SU-DHL-6 (cell line): ENCODE measurements at regions not wholly inside any gene's neighbourhood (a gene's known extent, or its start where the extent isn't known, plus 50 kb on each side); places are given as distances from the start of the nearest gene placed in this dataset.

Source experiments
- H2AFZ ChIP-seq: fragments of 200-600 bp; sonication (generic); 2 replicates; pipeline ENCODE4 v1.6.1; 2014; ENCODE audit warnings: low read depth, mild to moderate bottlenecking, moderate library complexity, mixed read lengths, antibody characterized with exemption, low read length; ENCODE audit not compliant: severe bottlenecking
- H3F3A ChIP-seq: fragments of 200-600 bp; shearing (Covaris generic); 2 replicates; pipeline ENCODE4 v1.6.0; 2016; ENCODE audit warnings: antibody characterized with exemption, mild to moderate bottlenecking; ENCODE audit not compliant: insufficient read depth
- H3K27ac ChIP-seq: fragments of 200-600 bp; sonication (generic); 2 replicates; pipeline ENCODE4 v1.5.1; 2016; ENCODE audit warnings: low read depth, mild to moderate bottlenecking, low read length, moderate library complexity, mixed read lengths
- H3K27me3 ChIP-seq: fragments of 200-600 bp; sonication (generic), shearing (Covaris generic); 2 replicates; pipeline ENCODE4 v1.6.0; 2014; ENCODE audit warnings: mild to moderate bottlenecking, low read length
- H3K36me3 ChIP-seq: fragments of 200-600 bp; sonication (generic); 2 replicates; pipeline ENCODE4 v1.6.1; 2014; ENCODE audit warnings: mild to moderate bottlenecking, low read length, mixed read lengths
- H3K4me2 ChIP-seq: fragments of 300-600, 200-600 bp; shearing (Covaris generic), sonication (generic); 2 replicates; pipeline ENCODE4 v1.6.0; 2014; ENCODE audit warnings: low read length, low read depth, mild to moderate bottlenecking; ENCODE audit not compliant: poor library complexity, severe bottlenecking
- H3K4me3 ChIP-seq: fragments of 200-600 bp; sonication (generic); 2 replicates; pipeline ENCODE4 v1.5.1; 2014; ENCODE audit warnings: antibody characterized with exemption, low read length, mild to moderate bottlenecking, mixed read lengths; ENCODE audit not compliant: insufficient read depth, poor library complexity, severe bottlenecking
- H3K79me2 ChIP-seq: fragments of 200-600 bp; sonication (generic); 2 replicates; pipeline ENCODE4 v1.6.1; 2014; ENCODE audit warnings: mild to moderate bottlenecking, low read length, moderate library complexity; ENCODE audit not compliant: insufficient read depth
- H3K9ac ChIP-seq: fragments of 200-600 bp; sonication (generic); 2 replicates; pipeline ENCODE4 v1.7.0; 2014; ENCODE audit warnings: mild to moderate bottlenecking, low read length
- H3K9me2 ChIP-seq: fragments of 200-600 bp; sonication (generic); replicated peaks from 2 replicates; pipeline ENCODE4 v1.6.1; 2014; ENCODE audit warnings: low read length; ENCODE audit not compliant: insufficient read depth
- H3K9me3 ChIP-seq: fragments of 200-600 bp; sonication (generic); 2 replicates; pipeline ENCODE4 v1.6.1; 2014; ENCODE audit warnings: low read length, mixed read lengths; ENCODE audit not compliant: insufficient read depth
- H4K20me1 ChIP-seq: fragments of 200-600 bp; sonication (generic); 2 replicates; pipeline ENCODE4 v1.6.1; 2014; ENCODE audit warnings: low read depth, mild to moderate bottlenecking, antibody characterized with exemption, low read length, moderate library complexity, mixed read lengths
- EZH2phosphoT487 ChIP-seq: fragments of 200-600 bp; sonication (generic), shearing (Covaris generic); conservative IDR thresholded peaks from 2 replicates; pipeline ENCODE4 v1.6.1; 2018; ENCODE audit warnings: mild to moderate bottlenecking, antibody characterized with exemption, low read length, moderate library complexity, mixed read lengths
- TF ChIP-seq, protein P1 (sequence below): fragments of 200-600 bp; sonication (generic); IDR thresholded peaks from one replicate; pipeline ENCODE4 v1.5.1; 2017; ENCODE audit warnings: antibody characterized with exemption, mild to moderate bottlenecking, low read length, moderate library complexity; ENCODE audit not compliant: insufficient read depth, poor library complexity, severe bottlenecking

DNA sequence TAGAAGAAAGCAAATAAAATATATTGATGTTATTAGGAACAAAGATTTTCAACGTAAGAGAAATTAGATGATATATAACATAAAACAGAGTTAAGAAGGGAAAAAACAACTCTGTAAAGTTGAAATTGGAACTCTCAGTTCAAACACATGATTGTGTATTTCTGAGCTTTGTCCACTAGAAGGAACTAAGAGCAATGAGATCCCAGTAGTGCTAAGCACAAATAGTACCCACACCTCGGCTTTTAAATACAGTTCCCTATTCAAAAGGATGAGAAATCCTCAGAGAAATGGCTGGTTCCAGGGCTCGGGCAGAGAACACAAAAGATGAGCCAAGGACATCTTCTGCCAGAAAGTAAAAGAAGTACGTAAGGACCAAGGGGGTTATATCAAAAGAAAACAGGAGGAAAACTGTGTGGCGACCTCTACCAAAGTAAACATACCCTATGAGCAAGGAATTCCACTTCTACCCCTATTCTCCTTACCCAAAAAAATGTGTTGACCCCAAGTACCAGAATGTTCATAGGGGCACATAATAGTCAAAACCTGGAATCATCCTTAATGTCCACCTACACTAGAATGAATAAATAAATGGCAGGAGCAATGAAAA is 96.6 kb downstream of the SPTSSA start:
- no peaks in the 10 kb centered on the region for H3F3A ChIP-seq
- no peaks in the 10 kb centered on the region for H3K9me2 ChIP-seq
- no peaks in the 10 kb centered on the region for H4K20me1 ChIP-seq
- H3K4me3 ChIP-seq, result no peak overlapping the region
- no peaks in the 10 kb centered on the region for H3K27me3 ChIP-seq
- H3K79me2 ChIP-seq, result no peaks in the 10 kb centered on the region
- no peak overlapping the region for H3K9ac ChIP-seq
- no peaks in the 10 kb centered on the region for H3K9me3 ChIP-seq
- TF ChIP-seq EZH2phosphoT487, result no peak
- TF ChIP-seq, protein P1, sequence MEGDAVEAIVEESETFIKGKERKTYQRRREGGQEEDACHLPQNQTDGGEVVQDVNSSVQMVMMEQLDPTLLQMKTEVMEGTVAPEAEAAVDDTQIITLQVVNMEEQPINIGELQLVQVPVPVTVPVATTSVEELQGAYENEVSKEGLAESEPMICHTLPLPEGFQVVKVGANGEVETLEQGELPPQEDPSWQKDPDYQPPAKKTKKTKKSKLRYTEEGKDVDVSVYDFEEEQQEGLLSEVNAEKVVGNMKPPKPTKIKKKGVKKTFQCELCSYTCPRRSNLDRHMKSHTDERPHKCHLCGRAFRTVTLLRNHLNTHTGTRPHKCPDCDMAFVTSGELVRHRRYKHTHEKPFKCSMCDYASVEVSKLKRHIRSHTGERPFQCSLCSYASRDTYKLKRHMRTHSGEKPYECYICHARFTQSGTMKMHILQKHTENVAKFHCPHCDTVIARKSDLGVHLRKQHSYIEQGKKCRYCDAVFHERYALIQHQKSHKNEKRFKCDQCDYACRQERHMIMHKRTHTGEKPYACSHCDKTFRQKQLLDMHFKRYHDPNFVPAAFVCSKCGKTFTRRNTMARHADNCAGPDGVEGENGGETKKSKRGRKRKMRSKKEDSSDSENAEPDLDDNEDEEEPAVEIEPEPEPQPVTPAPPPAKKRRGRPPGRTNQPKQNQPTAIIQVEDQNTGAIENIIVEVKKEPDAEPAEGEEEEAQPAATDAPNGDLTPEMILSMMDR, result no peak
- H2AFZ ChIP-seq, result no peak overlapping the region
- H3K36me3 ChIP-seq, result no peaks in the 10 kb centered on the region
- H3K27ac ChIP-seq, result no peak overlapping the region
- H3K4me2 ChIP-seq, result no peak overlapping the region

DNA sequence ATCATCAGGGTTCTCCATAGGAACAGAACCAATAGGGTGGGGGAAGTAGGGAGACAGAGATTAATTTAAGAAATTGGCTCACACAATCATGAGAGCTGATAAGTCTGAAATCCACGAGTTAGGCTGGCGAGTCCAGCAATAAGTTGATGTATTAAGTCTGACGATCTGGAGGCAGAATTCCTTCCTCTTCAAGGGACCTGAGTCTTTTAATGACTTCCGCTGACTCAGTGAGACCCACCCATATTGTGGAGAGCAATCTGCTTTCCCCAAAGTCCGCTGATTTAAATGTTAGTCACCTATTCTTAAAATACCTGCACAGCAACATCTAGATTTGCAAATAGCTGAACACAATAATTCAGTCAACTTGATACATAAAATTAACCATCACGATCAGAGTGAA is 97.8 kb downstream of the SPTSSA start:
- no peaks in the 10 kb centered on the region for H3K79me2 ChIP-seq
- H3K27ac ChIP-seq, result no peak overlapping the region
- no peaks in the 10 kb centered on the region for H3F3A ChIP-seq
- no peak overlapping the region for H3K9ac ChIP-seq
- H3K9me2 ChIP-seq, result no peaks in the 10 kb centered on the region
- no peaks in the 10 kb centered on the region for H3K9me3 ChIP-seq
- H3K4me3 ChIP-seq, result no peak overlapping the region
- no peaks in the 10 kb centered on the region for H3K27me3 ChIP-seq
- no peaks in the 10 kb centered on the region for H3K36me3 ChIP-seq
- H4K20me1 ChIP-seq, result no peaks in the 10 kb centered on the region
- H2AFZ ChIP-seq, result no peak overlapping the region
- TF ChIP-seq, protein P1, result no peak
- TF ChIP-seq EZH2phosphoT487, result no peak
- H3K4me2 ChIP-seq, result no peak overlapping the region

DNA sequence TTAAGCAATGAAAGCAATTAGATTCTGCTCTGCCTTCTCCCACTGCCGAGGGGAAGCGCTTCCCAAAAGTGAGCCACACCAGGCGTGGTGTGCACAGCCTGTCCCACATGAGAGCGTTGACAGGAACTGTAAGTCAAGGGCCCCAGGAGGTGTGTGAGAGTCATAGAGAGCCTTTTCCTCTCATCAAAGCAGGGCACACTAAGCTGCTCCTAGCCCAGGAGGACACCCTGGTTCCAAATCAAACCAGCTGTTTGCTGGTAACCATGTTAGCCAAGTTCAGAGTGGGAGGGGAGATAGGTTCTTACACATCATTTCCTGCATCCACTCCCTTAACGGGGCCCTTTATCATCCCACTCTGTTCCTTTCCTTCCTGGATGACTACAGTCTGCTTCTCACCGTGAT is 98.3 kb downstream of the SPTSSA start:
- Histone ChIP-seq H3K9me2 (no peaks in the 10 kb centered on the region), H3F3A (no peaks in the 10 kb centered on the region), H3K9ac (no peak overlapping the region), H3K79me2 (no peaks in the 10 kb centered on the region), H4K20me1 (no peaks in the 10 kb centered on the region), H3K27ac (no peak overlapping the region), H3K27me3 (no peaks in the 10 kb centered on the region), H3K4me2 (no peak overlapping the region), H3K36me3 (no peaks in the 10 kb centered on the region), H2AFZ (no peak overlapping the region), H3K9me3 (no peaks in the 10 kb centered on the region), H3K4me3 (no peak overlapping the region)
- no peak for TF ChIP-seq EZH2phosphoT487
- TF ChIP-seq, protein P1, result no peak
